ENCODE measurements at regions not wholly inside any gene's neighbourhood (a gene's known extent, or its start where the extent isn't known, plus 50 kb on each side); places are given as distances from the start of the nearest gene placed in this dataset.

GRCh38 chr20:54708229-54708628 is 232.8 kb downstream of the DOK5 start:
- Histone ChIP-seq H3K27ac (ENCODE audit: low read depth) (no peak overlapping the region), H3F3A (replicated peaks; ENCODE audit: low read depth) (no peaks in the 10 kb centered on the region), H3K27me3 (ENCODE audit: insufficient read depth) (no peaks in the 10 kb centered on the region), H3K4me3 (no peak overlapping the region), H3K4me1 (ENCODE audit: insufficient read depth) (no peaks in the 10 kb centered on the region), H3K36me3 (ENCODE audit: insufficient read depth) (0 out of 2 replicates have a peak, but pooled peaks cover 8% of the 10 kb centered on the region), H4K20me1 (replicated peaks; ENCODE audit: insufficient read depth) (no peaks in the 10 kb centered on the region), H3K9me2 (ENCODE audit: insufficient read depth) (no peaks in the 10 kb centered on the region), H3K4me2 (no peak overlapping the region), H3K79me2 (replicated peaks; ENCODE audit: insufficient read depth) (no peaks in the 10 kb centered on the region), H2AFZ (no peak overlapping the region)
- Mint-ChIP-seq H3K27me3 (ENCODE audit: insufficient read depth, low read depth, poor library complexity) (peaks cover 4% of the 10 kb centered on the region), H3K4me1 (no peaks in the 10 kb centered on the region), H3K4me3 (no peak overlapping the region), H3K36me3 (ENCODE audit: low read depth) (peaks cover 22% of the 10 kb centered on the region), H3K9me3 (peaks cover 93% of the 10 kb centered on the region), H3K27ac (no peak overlapping the region)
- TF ChIP-seq POLR2AphosphoS5 (IDR thresholded peaks at IDR 0.05; ENCODE audit: low read depth) (no peak), ZNF114 (CRISPR knock-in tag; IDR thresholded peaks at IDR 0.05) (no peak), EZH2 (IDR thresholded peaks at IDR 0.05; ENCODE audit: low read depth, unreplicated experiment) (no peak), JUNB (IDR thresholded peaks at IDR 0.05; ENCODE audit: unreplicated experiment) (no peak), CREB1 (CRISPR knock-in tag; IDR thresholded peaks at IDR 0.05; ENCODE audit: low read depth) (no peak), ETS1 (IDR thresholded peaks at IDR 0.05) (no peak), ZNF331 (CRISPR knock-in tag; IDR thresholded peaks at IDR 0.05; ENCODE audit: low read depth) (no peak), EZH2phosphoT487 (IDR thresholded peaks at IDR 0.05; ENCODE audit: unreplicated experiment) (no peak), STAT1 (IDR thresholded peaks at IDR 0.05; ENCODE audit: unreplicated experiment) (no peak), NANOG (IDR thresholded peaks at IDR 0.05; ENCODE audit: borderline replicate concordance) (no peak)
- TF ChIP-seq, protein P1, sequence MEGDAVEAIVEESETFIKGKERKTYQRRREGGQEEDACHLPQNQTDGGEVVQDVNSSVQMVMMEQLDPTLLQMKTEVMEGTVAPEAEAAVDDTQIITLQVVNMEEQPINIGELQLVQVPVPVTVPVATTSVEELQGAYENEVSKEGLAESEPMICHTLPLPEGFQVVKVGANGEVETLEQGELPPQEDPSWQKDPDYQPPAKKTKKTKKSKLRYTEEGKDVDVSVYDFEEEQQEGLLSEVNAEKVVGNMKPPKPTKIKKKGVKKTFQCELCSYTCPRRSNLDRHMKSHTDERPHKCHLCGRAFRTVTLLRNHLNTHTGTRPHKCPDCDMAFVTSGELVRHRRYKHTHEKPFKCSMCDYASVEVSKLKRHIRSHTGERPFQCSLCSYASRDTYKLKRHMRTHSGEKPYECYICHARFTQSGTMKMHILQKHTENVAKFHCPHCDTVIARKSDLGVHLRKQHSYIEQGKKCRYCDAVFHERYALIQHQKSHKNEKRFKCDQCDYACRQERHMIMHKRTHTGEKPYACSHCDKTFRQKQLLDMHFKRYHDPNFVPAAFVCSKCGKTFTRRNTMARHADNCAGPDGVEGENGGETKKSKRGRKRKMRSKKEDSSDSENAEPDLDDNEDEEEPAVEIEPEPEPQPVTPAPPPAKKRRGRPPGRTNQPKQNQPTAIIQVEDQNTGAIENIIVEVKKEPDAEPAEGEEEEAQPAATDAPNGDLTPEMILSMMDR (conservative IDR thresholded peaks at IDR 0.05; ENCODE audit: low read depth in 2 of 2) = no peak
- TF ChIP-seq, protein P2, sequence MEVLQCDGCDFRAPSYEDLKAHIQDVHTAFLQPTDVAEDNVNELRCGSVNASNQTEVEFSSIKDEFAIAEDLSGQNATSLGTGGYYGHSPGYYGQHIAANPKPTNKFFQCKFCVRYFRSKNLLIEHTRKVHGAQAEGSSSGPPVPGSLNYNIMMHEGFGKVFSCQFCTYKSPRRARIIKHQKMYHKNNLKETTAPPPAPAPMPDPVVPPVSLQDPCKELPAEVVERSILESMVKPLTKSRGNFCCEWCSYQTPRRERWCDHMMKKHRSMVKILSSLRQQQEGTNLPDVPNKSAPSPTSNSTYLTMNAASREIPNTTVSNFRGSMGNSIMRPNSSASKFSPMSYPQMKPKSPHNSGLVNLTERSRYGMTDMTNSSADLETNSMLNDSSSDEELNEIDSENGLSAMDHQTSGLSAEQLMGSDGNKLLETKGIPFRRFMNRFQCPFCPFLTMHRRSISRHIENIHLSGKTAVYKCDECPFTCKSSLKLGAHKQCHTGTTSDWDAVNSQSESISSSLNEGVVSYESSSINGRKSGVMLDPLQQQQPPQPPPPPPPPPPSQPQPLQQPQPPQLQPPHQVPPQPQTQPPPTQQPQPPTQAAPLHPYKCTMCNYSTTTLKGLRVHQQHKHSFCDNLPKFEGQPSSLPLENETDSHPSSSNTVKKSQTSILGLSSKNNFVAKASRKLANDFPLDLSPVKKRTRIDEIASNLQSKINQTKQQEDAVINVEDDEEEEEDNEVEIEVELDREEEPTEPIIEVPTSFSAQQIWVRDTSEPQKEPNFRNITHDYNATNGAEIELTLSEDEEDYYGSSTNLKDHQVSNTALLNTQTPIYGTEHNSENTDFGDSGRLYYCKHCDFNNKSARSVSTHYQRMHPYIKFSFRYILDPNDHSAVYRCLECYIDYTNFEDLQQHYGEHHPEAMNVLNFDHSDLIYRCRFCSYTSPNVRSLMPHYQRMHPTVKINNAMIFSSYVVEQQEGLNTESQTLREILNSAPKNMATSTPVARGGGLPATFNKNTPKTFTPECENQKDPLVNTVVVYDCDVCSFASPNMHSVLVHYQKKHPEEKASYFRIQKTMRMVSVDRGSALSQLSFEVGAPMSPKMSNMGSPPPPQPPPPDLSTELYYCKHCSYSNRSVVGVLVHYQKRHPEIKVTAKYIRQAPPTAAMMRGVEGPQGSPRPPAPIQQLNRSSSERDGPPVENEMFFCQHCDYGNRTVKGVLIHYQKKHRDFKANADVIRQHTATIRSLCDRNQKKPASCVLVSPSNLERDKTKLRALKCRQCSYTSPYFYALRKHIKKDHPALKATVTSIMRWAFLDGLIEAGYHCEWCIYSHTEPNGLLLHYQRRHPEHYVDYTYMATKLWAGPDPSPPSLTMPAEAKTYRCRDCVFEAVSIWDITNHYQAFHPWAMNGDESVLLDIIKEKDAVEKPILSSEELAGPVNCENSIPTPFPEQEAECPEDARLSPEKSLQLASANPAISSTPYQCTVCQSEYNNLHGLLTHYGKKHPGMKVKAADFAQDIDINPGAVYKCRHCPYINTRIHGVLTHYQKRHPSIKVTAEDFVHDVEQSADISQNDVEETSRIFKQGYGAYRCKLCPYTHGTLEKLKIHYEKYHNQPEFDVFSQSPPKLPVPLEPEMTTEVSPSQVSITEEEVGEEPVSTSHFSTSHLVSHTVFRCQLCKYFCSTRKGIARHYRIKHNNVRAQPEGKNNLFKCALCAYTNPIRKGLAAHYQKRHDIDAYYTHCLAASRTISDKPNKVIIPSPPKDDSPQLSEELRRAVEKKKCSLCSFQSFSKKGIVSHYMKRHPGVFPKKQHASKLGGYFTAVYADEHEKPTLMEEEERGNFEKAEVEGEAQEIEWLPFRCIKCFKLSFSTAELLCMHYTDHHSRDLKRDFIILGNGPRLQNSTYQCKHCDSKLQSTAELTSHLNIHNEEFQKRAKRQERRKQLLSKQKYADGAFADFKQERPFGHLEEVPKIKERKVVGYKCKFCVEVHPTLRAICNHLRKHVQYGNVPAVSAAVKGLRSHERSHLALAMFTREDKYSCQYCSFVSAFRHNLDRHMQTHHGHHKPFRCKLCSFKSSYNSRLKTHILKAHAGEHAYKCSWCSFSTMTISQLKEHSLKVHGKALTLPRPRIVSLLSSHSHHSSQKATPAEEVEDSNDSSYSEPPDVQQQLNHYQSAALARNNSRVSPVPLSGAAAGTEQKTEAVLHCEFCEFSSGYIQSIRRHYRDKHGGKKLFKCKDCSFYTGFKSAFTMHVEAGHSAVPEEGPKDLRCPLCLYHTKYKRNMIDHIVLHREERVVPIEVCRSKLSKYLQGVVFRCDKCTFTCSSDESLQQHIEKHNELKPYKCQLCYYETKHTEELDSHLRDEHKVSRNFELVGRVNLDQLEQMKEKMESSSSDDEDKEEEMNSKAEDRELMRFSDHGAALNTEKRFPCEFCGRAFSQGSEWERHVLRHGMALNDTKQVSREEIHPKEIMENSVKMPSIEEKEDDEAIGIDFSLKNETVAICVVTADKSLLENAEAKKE (CRISPR knock-in tag; IDR thresholded peaks at IDR 0.05) = no peak
- TF ChIP-seq, protein P3, sequence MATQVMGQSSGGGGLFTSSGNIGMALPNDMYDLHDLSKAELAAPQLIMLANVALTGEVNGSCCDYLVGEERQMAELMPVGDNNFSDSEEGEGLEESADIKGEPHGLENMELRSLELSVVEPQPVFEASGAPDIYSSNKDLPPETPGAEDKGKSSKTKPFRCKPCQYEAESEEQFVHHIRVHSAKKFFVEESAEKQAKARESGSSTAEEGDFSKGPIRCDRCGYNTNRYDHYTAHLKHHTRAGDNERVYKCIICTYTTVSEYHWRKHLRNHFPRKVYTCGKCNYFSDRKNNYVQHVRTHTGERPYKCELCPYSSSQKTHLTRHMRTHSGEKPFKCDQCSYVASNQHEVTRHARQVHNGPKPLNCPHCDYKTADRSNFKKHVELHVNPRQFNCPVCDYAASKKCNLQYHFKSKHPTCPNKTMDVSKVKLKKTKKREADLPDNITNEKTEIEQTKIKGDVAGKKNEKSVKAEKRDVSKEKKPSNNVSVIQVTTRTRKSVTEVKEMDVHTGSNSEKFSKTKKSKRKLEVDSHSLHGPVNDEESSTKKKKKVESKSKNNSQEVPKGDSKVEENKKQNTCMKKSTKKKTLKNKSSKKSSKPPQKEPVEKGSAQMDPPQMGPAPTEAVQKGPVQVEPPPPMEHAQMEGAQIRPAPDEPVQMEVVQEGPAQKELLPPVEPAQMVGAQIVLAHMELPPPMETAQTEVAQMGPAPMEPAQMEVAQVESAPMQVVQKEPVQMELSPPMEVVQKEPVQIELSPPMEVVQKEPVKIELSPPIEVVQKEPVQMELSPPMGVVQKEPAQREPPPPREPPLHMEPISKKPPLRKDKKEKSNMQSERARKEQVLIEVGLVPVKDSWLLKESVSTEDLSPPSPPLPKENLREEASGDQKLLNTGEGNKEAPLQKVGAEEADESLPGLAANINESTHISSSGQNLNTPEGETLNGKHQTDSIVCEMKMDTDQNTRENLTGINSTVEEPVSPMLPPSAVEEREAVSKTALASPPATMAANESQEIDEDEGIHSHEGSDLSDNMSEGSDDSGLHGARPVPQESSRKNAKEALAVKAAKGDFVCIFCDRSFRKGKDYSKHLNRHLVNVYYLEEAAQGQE (IDR thresholded peaks at IDR 0.05; ENCODE audit: unreplicated experiment) = no peak
- DNase-seq (ENCODE audit: low spot score) = no peak
- ATAC-seq = no peak

Measured in GM23338 (cell line).